ENCODE measurements at regions not wholly inside any gene's neighbourhood (a gene's known extent, or its start where the extent isn't known, plus 50 kb on each side); places are given as distances from the start of the nearest gene placed in this dataset.

GRCh38 chr10:43801140-43801539 is 152.5 kb upstream of the ZNF32 start:
- TF ChIP-seq PATZ1 (CRISPR knock-in tag; IDR thresholded peaks at IDR 0.05; ENCODE audit: borderline replicate concordance) (no peak), POU6F1 (CRISPR knock-in tag; IDR thresholded peaks at IDR 0.05; ENCODE audit: borderline replicate concordance, low read depth) (no peak), TCF4 (CRISPR knock-in tag; IDR thresholded peaks at IDR 0.05; ENCODE audit: borderline replicate concordance) (no peak), RARB (CRISPR knock-in tag; IDR thresholded peaks at IDR 0.05) (no peak)

Data from SK-N-SH treated with all-trans-retinoic acid at 6 μM for 48 hours (cell line).